ENCODE measurements at regions not wholly inside any gene's neighbourhood (a gene's known extent, or its start where the extent isn't known, plus 50 kb on each side); places are given as distances from the start of the nearest gene placed in this dataset.

- H3K36me3 Mint-ChIP-seq, result no peaks in the 10 kb centered on the region
- peak overlapping the region; percentile 83 for H3K27ac Mint-ChIP-seq
- no peaks in the 10 kb centered on the region for H3K9me3 Mint-ChIP-seq
- H3K27me3 Mint-ChIP-seq (ENCODE audit: low read depth), result no peaks in the 10 kb centered on the region
- peaks cover 38% of the 10 kb centered on the region for H3K4me1 Mint-ChIP-seq
- H3K4me3 Mint-ChIP-seq, result peak overlapping the region; percentile 3
- DNase-seq (ENCODE audit: low spot score in 2 of 2, unreplicated experiment in 2 of 2), result no peak
- TF ChIP-seq, protein P1, sequence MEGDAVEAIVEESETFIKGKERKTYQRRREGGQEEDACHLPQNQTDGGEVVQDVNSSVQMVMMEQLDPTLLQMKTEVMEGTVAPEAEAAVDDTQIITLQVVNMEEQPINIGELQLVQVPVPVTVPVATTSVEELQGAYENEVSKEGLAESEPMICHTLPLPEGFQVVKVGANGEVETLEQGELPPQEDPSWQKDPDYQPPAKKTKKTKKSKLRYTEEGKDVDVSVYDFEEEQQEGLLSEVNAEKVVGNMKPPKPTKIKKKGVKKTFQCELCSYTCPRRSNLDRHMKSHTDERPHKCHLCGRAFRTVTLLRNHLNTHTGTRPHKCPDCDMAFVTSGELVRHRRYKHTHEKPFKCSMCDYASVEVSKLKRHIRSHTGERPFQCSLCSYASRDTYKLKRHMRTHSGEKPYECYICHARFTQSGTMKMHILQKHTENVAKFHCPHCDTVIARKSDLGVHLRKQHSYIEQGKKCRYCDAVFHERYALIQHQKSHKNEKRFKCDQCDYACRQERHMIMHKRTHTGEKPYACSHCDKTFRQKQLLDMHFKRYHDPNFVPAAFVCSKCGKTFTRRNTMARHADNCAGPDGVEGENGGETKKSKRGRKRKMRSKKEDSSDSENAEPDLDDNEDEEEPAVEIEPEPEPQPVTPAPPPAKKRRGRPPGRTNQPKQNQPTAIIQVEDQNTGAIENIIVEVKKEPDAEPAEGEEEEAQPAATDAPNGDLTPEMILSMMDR (IDR thresholded peaks at IDR 0.05; ENCODE audit: unreplicated experiment), result no peak
Measured at GRCh38 chr7:19377611-19378344, 232.6 kb upstream of the FERD3L start.

GRCh38 chr7:19376538-19376937 is 231.3 kb upstream of the FERD3L start:
- Mint-ChIP-seq H3K27me3 (ENCODE audit: low read depth) (no peaks in the 10 kb centered on the region), H3K4me1 (peaks cover 34% of the 10 kb centered on the region), H3K9me3 (no peaks in the 10 kb centered on the region), H3K27ac (peak overlapping the region; percentile 31), H3K4me3 (no peak overlapping the region), H3K36me3 (no peaks in the 10 kb centered on the region)
- DNase-seq (ENCODE audit: low spot score in 2 of 2, unreplicated experiment in 2 of 2), result no peak
- TF ChIP-seq, protein P1 (IDR thresholded peaks at IDR 0.05; ENCODE audit: unreplicated experiment), result no peak

DNA sequence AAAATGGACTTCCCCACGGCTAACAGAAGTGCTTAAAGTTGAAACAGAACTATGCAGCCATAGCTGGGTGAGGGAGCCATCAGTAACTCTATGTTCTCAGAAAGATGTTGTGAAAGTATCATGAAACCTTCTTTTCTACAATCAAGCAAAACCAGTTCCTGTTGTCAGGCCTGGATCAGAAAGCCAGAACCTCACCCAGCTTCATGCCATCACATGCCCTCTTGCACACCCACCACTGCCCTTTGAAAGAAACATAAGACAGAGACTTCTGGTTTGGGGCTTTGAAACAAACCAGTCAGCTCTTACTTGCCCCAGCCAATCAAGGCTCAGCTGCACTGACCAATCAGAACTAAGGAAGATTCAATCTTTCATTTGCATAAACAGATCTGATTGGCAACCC is 230.8 kb upstream of the FERD3L start:
- Mint-ChIP-seq H3K9me3 (no peaks in the 10 kb centered on the region), H3K4me1 (peaks cover 28% of the 10 kb centered on the region), H3K27me3 (ENCODE audit: low read depth) (no peaks in the 10 kb centered on the region), H3K27ac (no peak overlapping the region), H3K4me3 (no peak overlapping the region), H3K36me3 (no peaks in the 10 kb centered on the region)
- TF ChIP-seq, protein P1 (IDR thresholded peaks at IDR 0.05; ENCODE audit: unreplicated experiment), result no peak
- DNase-seq (ENCODE audit: low spot score in 2 of 2, unreplicated experiment in 2 of 2), result no peak

GRCh38 chr7:19373334-19373733 is 228.1 kb upstream of the FERD3L start:
- no peak overlapping the region for H3K27ac Mint-ChIP-seq
- TF ChIP-seq, protein P1 (IDR thresholded peaks at IDR 0.05; ENCODE audit: unreplicated experiment), result no peak
- DNase-seq (ENCODE audit: low spot score in 2 of 2, unreplicated experiment in 2 of 2), result no peak
- H3K4me3 Mint-ChIP-seq, result no peak overlapping the region
- H3K4me1 Mint-ChIP-seq, result peaks cover 29% of the 10 kb centered on the region
- no peaks in the 10 kb centered on the region for H3K36me3 Mint-ChIP-seq
- no peaks in the 10 kb centered on the region for H3K9me3 Mint-ChIP-seq
- H3K27me3 Mint-ChIP-seq (ENCODE audit: low read depth), result no peaks in the 10 kb centered on the region

DNA sequence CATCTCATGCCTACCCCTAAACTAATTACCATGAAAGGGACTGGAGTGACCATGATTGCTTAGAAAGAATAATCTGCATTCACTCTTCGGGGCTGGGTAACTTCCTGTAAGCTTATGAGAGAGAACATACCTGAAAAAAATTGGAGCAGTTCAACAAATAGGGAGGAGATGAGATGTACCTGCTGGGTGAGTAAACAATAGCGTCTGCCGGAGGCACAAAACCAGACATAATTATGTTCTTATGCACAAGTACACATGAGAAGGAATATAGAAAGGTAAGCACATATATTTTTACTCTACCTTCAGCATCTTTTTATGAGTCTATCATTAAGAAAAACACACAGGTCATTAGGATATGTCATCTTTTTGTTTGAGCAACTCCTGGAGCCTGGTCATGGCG is 224.6 kb upstream of the FERD3L start:
- no peak overlapping the region for H3K27ac Mint-ChIP-seq
- no peak for DNase-seq (ENCODE audit: low spot score in 2 of 2, unreplicated experiment in 2 of 2)
- H3K27me3 Mint-ChIP-seq (ENCODE audit: low read depth), result no peaks in the 10 kb centered on the region
- H3K36me3 Mint-ChIP-seq, result no peaks in the 10 kb centered on the region
- H3K4me3 Mint-ChIP-seq, result no peak overlapping the region
- no peaks in the 10 kb centered on the region for H3K9me3 Mint-ChIP-seq
- H3K4me1 Mint-ChIP-seq, result peaks cover 14% of the 10 kb centered on the region
- TF ChIP-seq, protein P1 (IDR thresholded peaks at IDR 0.05; ENCODE audit: unreplicated experiment), result no peak

Data from mesothelial cell of epicardium (in vitro differentiated cells).